Right lobe of liver (tissue), 6 donors: ENCODE measurements at regions not wholly inside any gene's neighbourhood (a gene's known extent, or its start where the extent isn't known, plus 50 kb on each side); places are given as distances from the start of the nearest gene placed in this dataset.

Experiments used
- ATAC-seq, 4 donors: fragments of 200-7000 bp; cut with Tn5 transposase; one replicate each; pipeline ENCODE4 v1.9.1; 2020; ENCODE audit warnings: mild to moderate bottlenecking in 4 of 4, moderate library complexity in 4 of 4
- DNase-seq, 3 donors: peaks; one replicate each; pipeline ENCODE4 v3.0.0-alpha.2; 2020
- H3K27ac ChIP-seq, 3 donors: fragments of 200-600 bp; one replicate each; pipeline ENCODE4 v1.8.0; 2022
- H3K27me3 ChIP-seq, 2 donors: fragments of 200-600 bp; one replicate each; pipeline ENCODE4 v1.8.0; 2022
- H3K36me3 ChIP-seq, 4 donors: fragments of 200-600 bp; sonication (generic) in 1 of 4; one replicate each; pipeline versions ENCODE4 v1.5.1 to v1.8.0; 2017 to 2022; ENCODE audit warnings: control low read depth in 1 of 4
- H3K4me1 ChIP-seq, 4 donors: fragments of 200-600 bp; sonication (generic) in 1 of 4; one replicate each; pipeline versions ENCODE4 v1.5.1 to v1.8.0; 2017 to 2022; ENCODE audit warnings: control low read depth in 1 of 4
- H3K4me3 ChIP-seq, 3 donors: fragments of 200-600 bp; one replicate each; pipeline ENCODE4 v1.8.0; 2022
- H3K9me3 ChIP-seq, 4 donors: fragments of 200-600 bp; sonication (generic) in 1 of 4; one replicate each; pipeline versions ENCODE4 v1.5.1 to v1.8.0; 2017 to 2022; ENCODE audit warnings: control low read depth in 1 of 4
- CTCF ChIP-seq, 4 donors: fragments of 200-600 bp in 3 of 4; fragments of 450-650 bp in 1 of 4; IDR thresholded peaks; one replicate each; pipeline versions ENCODE4 v1.5.1 to v1.8.0; 2016 to 2022; ENCODE audit warnings: antibody characterized with exemption in 4 of 4, mild to moderate bottlenecking in 2 of 4
- POLR2A ChIP-seq: fragments of 450-650 bp; IDR thresholded peaks from one replicate; pipeline ENCODE4 v1.6.1; 2017; ENCODE audit warnings: antibody characterized with exemption, mild to moderate bottlenecking
- WGBS: methylation state at CpG from one replicate; pipeline ENCODE4 v1.1.6; 2018; ENCODE audit warnings: low coverage, low lambda C conversion rate; ENCODE audit not compliant: insufficient coverage; ENCODE audit errors: missing lambda C conversion rate; 5-methylcytosine and 5-hydroxymethylcytosine counted together
- intact Hi-C, 2 donors: fragments of 100-400 bp; cut with DNase I; formaldehyde crosslinking; loops; one replicate each; pipeline versions ENCODE4 v1.11.2 to v1.14.1; 2022
- donor health status: DM: no; HTN: yes; CAD: no.
- donor health status: DM: no; HTN: no; CAD: no.
- donor health status: DM: no; HTN: no; CAD: no.
- donor health status: DM: no; HTN: yes; CAD: no.
- donor health status: DM: no; HTN: yes; CAD: no.

GRCh38 chr20:24743641-24744040 lies 205.4 kb upstream of the CST7 start:
- intact Hi-C loops: no loop called here
- H3K4me3 ChIP-seq: no peak overlapping the region
- WGBS: 21% methylated on average over 2 of the region's 5 CpGs
- ATAC-seq: no peak
- DNase-seq: no peak
- H3K9me3 ChIP-seq: no peaks in the 10 kb centered on the region
- H3K36me3 ChIP-seq: no peaks in the 10 kb centered on the region
- no peak for TF ChIP-seq POLR2A
- TF ChIP-seq CTCF (IDR thresholded peaks at IDR 0.05): no peak
- no peak overlapping the region for H3K27ac ChIP-seq
- no peaks in the 10 kb centered on the region for H3K4me1 ChIP-seq
- no peaks in the 10 kb centered on the region for H3K27me3 ChIP-seq

- Histone ChIP-seq H3K9me3 (no peaks in the 10 kb centered on the region), H3K4me1 (no peaks in the 10 kb centered on the region), H3K27me3 (no peaks in the 10 kb centered on the region), H3K36me3 (no peaks in the 10 kb centered on the region), H3K27ac (no peak overlapping the region), H3K4me3 (no peak overlapping the region)
- intact Hi-C loops: no loop called here
- ATAC-seq: no peak
- WGBS: 90% methylated on average over 2 of the region's 3 CpGs
- no peak for TF ChIP-seq POLR2A
- no peak for TF ChIP-seq CTCF (IDR thresholded peaks at IDR 0.05)
- DNase-seq: no peak
These were observed 204.3 kb upstream of the CST7 start for GRCh38 chr20:24744747-24745146.

- WGBS: 65% methylated on average over 4 of the region's 6 CpGs
- H3K27me3 ChIP-seq: no peaks in the 10 kb centered on the region
- no peak overlapping the region for H3K27ac ChIP-seq
- ATAC-seq (no peak), DNase-seq (no peak)
- H3K9me3 ChIP-seq: no peaks in the 10 kb centered on the region
- intact Hi-C loops: no loop called here
- TF ChIP-seq POLR2A (no peak), CTCF (IDR thresholded peaks at IDR 0.05) (no peak)
- H3K36me3 ChIP-seq: no peaks in the 10 kb centered on the region
- no peaks in the 10 kb centered on the region for H3K4me1 ChIP-seq
- no peak overlapping the region for H3K4me3 ChIP-seq
These were observed 203.9 kb upstream of the CST7 start for GRCh38 chr20:24745206-24745605.

- DNase-seq: no peak
- no peaks in the 10 kb centered on the region for H3K9me3 ChIP-seq
- no peak for ATAC-seq
- H3K4me1 ChIP-seq: no peaks in the 10 kb centered on the region
- intact Hi-C loops: no loop called here
- TF ChIP-seq CTCF (IDR thresholded peaks at IDR 0.05) (no peak), POLR2A (no peak)
- no peaks in the 10 kb centered on the region for H3K36me3 ChIP-seq
- WGBS: 75% methylated on average over 2 of the region's 14 CpGs
- no peak overlapping the region for H3K4me3 ChIP-seq
- no peaks in the 10 kb centered on the region for H3K27me3 ChIP-seq
- H3K27ac ChIP-seq: no peak overlapping the region
These were observed 203.3 kb upstream of the CST7 start for GRCh38 chr20:24745617-24746350.

GRCh38 chr20:24746351-24746685 lies 202.8 kb upstream of the CST7 start:
- no CpG with 5 or more reads among the region's 12 CpGs for WGBS
- no peak for ATAC-seq
- H3K9me3 ChIP-seq: no peaks in the 10 kb centered on the region
- no peak overlapping the region for H3K4me3 ChIP-seq
- DNase-seq: peak in 1 of 3 donors; percentile 34
- H3K27me3 ChIP-seq: no peaks in the 10 kb centered on the region
- TF ChIP-seq POLR2A (no peak), CTCF (IDR thresholded peaks at IDR 0.05) (no peak)
- intact Hi-C loops: no loop called here
- H3K36me3 ChIP-seq: no peaks in the 10 kb centered on the region
- no peak overlapping the region for H3K27ac ChIP-seq
- H3K4me1 ChIP-seq: no peaks in the 10 kb centered on the region
